Naive thymus-derived CD4-positive, alpha-beta T cell (primary cell): ENCODE measurements at regions not wholly inside any gene's neighbourhood (a gene's known extent, or its start where the extent isn't known, plus 50 kb on each side); places are given as distances from the start of the nearest gene placed in this dataset.

ENCODE experiments used
- ATAC-seq: fragments of 150-1000 bp; cut with Tn5 transposase; 2 replicates; pipeline ENCODE4 v1.10.0; 2021; ENCODE audit warnings: mild to moderate bottlenecking, moderate library complexity
- CTCF ChIA-PET: fragments of 350-600 bp; sonication (Branson Sonifier 250); formaldehyde crosslinking; loops from one replicate; lab custom pipeline; 2021; ENCODE audit warnings: antibody characterized with exemption; lab: Charles Lee
- POLR2A ChIA-PET: fragments of 350-600 bp; sonication (Branson Sonifier 250); formaldehyde crosslinking; loops from one replicate; lab custom pipeline; 2021; ENCODE audit warnings: antibody characterized with exemption, inconsistent platforms; lab: Charles Lee
- DNase-seq, 9 donors: peaks; one replicate each; pipeline versions ENCODE4 v3.0.0 to v3.0.0-alpha.2; 2020 to 2022; ENCODE audit warnings: mixed read lengths in 1 of 9
- H3K27ac ChIP-seq: one replicate; pipeline ENCODE4 v1.7.0; 2013; ENCODE audit warnings: mild to moderate bottlenecking, low read depth, low read length, moderate library complexity
- H3K27me3 ChIP-seq, 2 donors: one replicate each; pipeline ENCODE4 v1.7.0; 2013; ENCODE audit warnings: low read length in 2 of 2, mild to moderate bottlenecking in 2 of 2, moderate library complexity in 2 of 2; ENCODE audit not compliant: control insufficient read depth in 2 of 2, insufficient read depth in 2 of 2
- H3K36me3 ChIP-seq, 3 experiments: 1 replicate in 2 of 3; 2 replicates in 1 of 3; pipeline ENCODE4 v1.7.0; 2013; ENCODE audit warnings: low read length in 3 of 3, mild to moderate bottlenecking in 3 of 3, moderate library complexity in 1 of 3; ENCODE audit not compliant: insufficient read depth in 3 of 3, control insufficient read depth in 2 of 3
- H3K4me1 ChIP-seq, 2 donors: one replicate each; pipeline ENCODE4 v1.7.0; 2013; ENCODE audit warnings: low read length in 2 of 2, mild to moderate bottlenecking in 2 of 2, moderate library complexity in 1 of 2; ENCODE audit not compliant: control insufficient read depth in 2 of 2, insufficient read depth in 2 of 2
- H3K4me3 ChIP-seq: 2 replicates; pipeline ENCODE4 v1.7.0; 2013; ENCODE audit warnings: mild to moderate bottlenecking, low read length
- H3K9me3 ChIP-seq, 3 experiments: 1 replicate in 2 of 3; 2 replicates in 1 of 3; pipeline ENCODE4 v1.7.0; 2013; ENCODE audit warnings: low read length in 3 of 3; ENCODE audit not compliant: control insufficient read depth in 2 of 3
- H3K27ac Mint-ChIP-seq, 9 donors: one replicate each; pipeline ENCODE4 v1.8.0; 2020 to 2022; ENCODE audit warnings: mixed read lengths in 9 of 9, mild to moderate bottlenecking in 8 of 9, moderate library complexity in 5 of 9, inconsistent platforms in 2 of 9
- H3K27me3 Mint-ChIP-seq, 5 donors: one replicate each; pipeline ENCODE4 v1.8.0; 2021 to 2022; ENCODE audit warnings: mixed read lengths in 5 of 5, mild to moderate bottlenecking in 1 of 5
- H3K36me3 Mint-ChIP-seq, 5 donors: one replicate each; pipeline ENCODE4 v1.8.0; 2020 to 2022; ENCODE audit warnings: mixed read lengths in 5 of 5, mild to moderate bottlenecking in 3 of 5, inconsistent platforms in 1 of 5
- H3K4me1 Mint-ChIP-seq, 7 donors: one replicate each; pipeline ENCODE4 v1.8.0; 2020 to 2022; ENCODE audit warnings: mixed read lengths in 7 of 7, mild to moderate bottlenecking in 3 of 7, inconsistent platforms in 1 of 7
- H3K4me3 Mint-ChIP-seq, 10 donors: one replicate each; pipeline ENCODE4 v1.8.0; 2020 to 2022; ENCODE audit warnings: mild to moderate bottlenecking in 10 of 10, mixed read lengths in 10 of 10, moderate library complexity in 6 of 10, inconsistent platforms in 2 of 10
- H3K9me3 Mint-ChIP-seq, 11 donors: one replicate each; pipeline ENCODE4 v1.8.0; 2020 to 2022; ENCODE audit warnings: mixed read lengths in 11 of 11, mild to moderate bottlenecking in 4 of 11, inconsistent platforms in 1 of 11, moderate library complexity in 1 of 11
- intact Hi-C, 2 donors: fragments of 100-400 bp; cut with micrococcal nuclease; formaldehyde crosslinking; loops; one replicate each; pipeline ENCODE4 v1.15.1; 2023

- no peaks in the 10 kb centered on the region for H3K27me3 ChIP-seq
- intact Hi-C loops, result no loop called here
- H3K27ac ChIP-seq, result no peak overlapping the region
- H3K9me3 ChIP-seq, result no peaks in the 10 kb centered on the region
- CTCF ChIA-PET, result no interaction called here
- H3K4me1 Mint-ChIP-seq, result no peaks in the 10 kb centered on the region
- ATAC-seq (no peak), DNase-seq (no peak)
- POLR2A ChIA-PET, result no interaction called here
- no peaks in the 10 kb centered on the region for H3K27me3 Mint-ChIP-seq
- H3K36me3 ChIP-seq, result no peaks in the 10 kb centered on the region
- no peak overlapping the region for H3K4me3 Mint-ChIP-seq
- no peak overlapping the region for H3K4me3 ChIP-seq
- H3K4me1 ChIP-seq, result no peaks in the 10 kb centered on the region
- H3K27ac Mint-ChIP-seq, result no peak overlapping the region
- no peaks in the 10 kb centered on the region for H3K36me3 Mint-ChIP-seq
- peaks cover 0 to 10% (median 3%) of the 10 kb centered on the region in 11 donors for H3K9me3 Mint-ChIP-seq
Observed at GRCh38 chr6:66814156-66814555, 1107.1 kb upstream of the EYS start.

GRCh38 chr6:66808771-66809170, 1101.7 kb upstream of the EYS start:
- no peak overlapping the region for H3K4me3 Mint-ChIP-seq
- H3K4me1 Mint-ChIP-seq, result no peaks in the 10 kb centered on the region
- no peaks in the 10 kb centered on the region for H3K9me3 ChIP-seq
- peaks cover 0 to 11% (median 4%) of the 10 kb centered on the region in 11 donors for H3K9me3 Mint-ChIP-seq
- no peaks in the 10 kb centered on the region for H3K36me3 Mint-ChIP-seq
- H3K27ac ChIP-seq, result no peak overlapping the region
- H3K27me3 ChIP-seq, result no peaks in the 10 kb centered on the region
- no peaks in the 10 kb centered on the region for H3K27me3 Mint-ChIP-seq
- no peak overlapping the region for H3K27ac Mint-ChIP-seq
- intact Hi-C loops, result no loop called here
- CTCF ChIA-PET, result no interaction called here
- H3K36me3 ChIP-seq, result no peaks in the 10 kb centered on the region
- DNase-seq (no peak), ATAC-seq (no peak)
- no peaks in the 10 kb centered on the region for H3K4me1 ChIP-seq
- POLR2A ChIA-PET, result no interaction called here
- no peak overlapping the region for H3K4me3 ChIP-seq

- no peaks in the 10 kb centered on the region for H3K9me3 ChIP-seq
- CTCF ChIA-PET, result no interaction called here
- no peak overlapping the region for H3K27ac ChIP-seq
- no peaks in the 10 kb centered on the region for H3K36me3 Mint-ChIP-seq
- H3K4me1 ChIP-seq, result no peaks in the 10 kb centered on the region
- no peaks in the 10 kb centered on the region for H3K27me3 Mint-ChIP-seq
- H3K27me3 ChIP-seq, result no peaks in the 10 kb centered on the region
- H3K4me3 ChIP-seq, result no peak overlapping the region
- no peaks in the 10 kb centered on the region for H3K36me3 ChIP-seq
- POLR2A ChIA-PET, result no interaction called here
- peaks cover 0 to 23% (median 0%) of the 10 kb centered on the region in 11 donors for H3K9me3 Mint-ChIP-seq
- ATAC-seq (no peak), DNase-seq (no peak)
- intact Hi-C loops, result no loop called here
- H3K4me3 Mint-ChIP-seq, result no peak overlapping the region
- H3K4me1 Mint-ChIP-seq, result no peaks in the 10 kb centered on the region
- no peak overlapping the region for H3K27ac Mint-ChIP-seq
Observed at GRCh38 chr6:66796987-66797386, 1090.0 kb upstream of the EYS start.

DNA sequence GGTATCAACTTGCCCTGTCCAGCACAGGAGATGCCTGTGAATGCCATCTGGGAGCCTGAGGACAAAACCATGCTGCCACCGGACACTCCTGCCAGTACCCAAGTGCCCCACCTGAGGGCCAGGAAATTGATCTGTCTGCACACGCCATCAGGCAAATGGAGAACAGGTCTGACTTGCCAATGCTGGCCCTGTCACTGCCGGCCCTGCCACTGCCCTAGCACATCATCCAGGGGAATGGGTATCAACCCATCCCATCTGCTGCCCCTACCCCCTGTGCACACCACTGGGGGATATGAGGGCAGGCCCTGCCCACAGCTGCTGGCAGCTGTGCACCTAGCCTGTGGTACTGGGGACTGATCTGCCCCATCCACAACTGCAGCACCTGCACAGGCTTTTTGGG, 1081.6 kb upstream of the EYS start:
- peaks cover 0 to 7% (median 0%) of the 10 kb centered on the region in 3 experiments for H3K9me3 ChIP-seq
- no peaks in the 10 kb centered on the region for H3K27me3 ChIP-seq
- ChIA-PET POLR2A (no interaction called here), CTCF (no interaction called here)
- intact Hi-C loops, result no loop called here
- ATAC-seq, result no peak
- no peaks in the 10 kb centered on the region for H3K4me1 Mint-ChIP-seq
- no peak overlapping the region for H3K27ac ChIP-seq
- H3K36me3 ChIP-seq, result no peaks in the 10 kb centered on the region
- H3K4me3 Mint-ChIP-seq, result no peak overlapping the region
- H3K9me3 Mint-ChIP-seq, result peaks cover 1 to 28% (median 6%) of the 10 kb centered on the region in 11 donors
- no peaks in the 10 kb centered on the region for H3K27me3 Mint-ChIP-seq
- no peak overlapping the region for H3K4me3 ChIP-seq
- no peaks in the 10 kb centered on the region for H3K36me3 Mint-ChIP-seq
- no peak for DNase-seq
- no peaks in the 10 kb centered on the region for H3K4me1 ChIP-seq
- H3K27ac Mint-ChIP-seq, result no peak overlapping the region

DNA sequence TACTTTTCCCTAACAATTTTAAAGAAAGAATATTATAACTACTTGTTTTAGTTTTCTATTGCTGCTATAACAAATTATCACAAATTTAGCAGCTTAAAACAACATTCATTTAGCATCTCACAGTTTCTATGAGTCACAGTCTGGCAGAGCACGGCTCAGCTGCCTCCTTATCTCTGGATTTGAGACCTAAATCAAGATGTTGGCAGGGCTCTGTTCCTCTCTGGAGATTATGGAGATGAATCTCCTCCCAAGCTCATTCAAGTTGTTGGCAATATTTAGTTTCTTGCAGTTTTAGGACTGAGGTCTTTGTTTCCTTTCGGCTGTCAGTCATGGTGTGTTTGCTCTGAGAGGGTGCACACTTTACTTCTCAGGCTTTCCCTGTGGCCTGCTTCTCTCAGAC, 1065.8 kb upstream of the EYS start:
- no peak overlapping the region for H3K27ac ChIP-seq
- H3K27me3 Mint-ChIP-seq, result no peaks in the 10 kb centered on the region
- ATAC-seq, result no peak
- ChIA-PET CTCF (no interaction called here), POLR2A (no interaction called here)
- H3K36me3 ChIP-seq, result no peaks in the 10 kb centered on the region
- intact Hi-C loops, result no loop called here
- peaks cover 0 to 34% (median 11%) of the 10 kb centered on the region in 11 donors for H3K9me3 Mint-ChIP-seq
- no peaks in the 10 kb centered on the region for H3K36me3 Mint-ChIP-seq
- no peak overlapping the region for H3K4me3 Mint-ChIP-seq
- no peak overlapping the region for H3K4me3 ChIP-seq
- H3K9me3 ChIP-seq, result no peaks in the 10 kb centered on the region
- no peaks in the 10 kb centered on the region for H3K4me1 ChIP-seq
- H3K27me3 ChIP-seq, result no peaks in the 10 kb centered on the region
- H3K4me1 Mint-ChIP-seq, result no peaks in the 10 kb centered on the region
- H3K27ac Mint-ChIP-seq, result no peak overlapping the region
- no peak for DNase-seq

GRCh38 chr6:66771626-66772025, 1064.6 kb upstream of the EYS start:
- no peaks in the 10 kb centered on the region for H3K36me3 Mint-ChIP-seq
- H3K27me3 Mint-ChIP-seq, result no peaks in the 10 kb centered on the region
- no peaks in the 10 kb centered on the region for H3K4me1 Mint-ChIP-seq
- no peaks in the 10 kb centered on the region for H3K36me3 ChIP-seq
- CTCF ChIA-PET, result no interaction called here
- intact Hi-C loops, result no loop called here
- POLR2A ChIA-PET, result no interaction called here
- DNase-seq (no peak), ATAC-seq (no peak)
- H3K4me3 ChIP-seq, result no peak overlapping the region
- no peaks in the 10 kb centered on the region for H3K4me1 ChIP-seq
- peaks cover 0 to 34% (median 9%) of the 10 kb centered on the region in 11 donors for H3K9me3 Mint-ChIP-seq
- no peak overlapping the region for H3K27ac ChIP-seq
- no peak overlapping the region for H3K4me3 Mint-ChIP-seq
- H3K27ac Mint-ChIP-seq, result no peak overlapping the region
- no peaks in the 10 kb centered on the region for H3K9me3 ChIP-seq
- no peaks in the 10 kb centered on the region for H3K27me3 ChIP-seq

GRCh38 chr6:66751630-66752029, 1044.6 kb upstream of the EYS start:
- Histone ChIP-seq H3K27me3 (no peaks in the 10 kb centered on the region), H3K27ac (no peak overlapping the region), H3K9me3 (no peaks in the 10 kb centered on the region), H3K36me3 (no peaks in the 10 kb centered on the region), H3K4me3 (no peak overlapping the region), H3K4me1 (no peaks in the 10 kb centered on the region)
- DNase-seq (no peak), ATAC-seq (no peak)
- no peaks in the 10 kb centered on the region for H3K36me3 Mint-ChIP-seq
- intact Hi-C loops, result no loop called here
- H3K27me3 Mint-ChIP-seq, result no peaks in the 10 kb centered on the region
- no peak overlapping the region for H3K27ac Mint-ChIP-seq
- ChIA-PET CTCF (no interaction called here), POLR2A (no interaction called here)
- H3K9me3 Mint-ChIP-seq, result peaks cover 0 to 30% (median 4%) of the 10 kb centered on the region in 11 donors
- H3K4me1 Mint-ChIP-seq, result no peaks in the 10 kb centered on the region
- no peak overlapping the region for H3K4me3 Mint-ChIP-seq
